WERI-Rb-1 (cell line): ENCODE measurements at regions not wholly inside any gene's neighbourhood (a gene's known extent, or its start where the extent isn't known, plus 50 kb on each side); places are given as distances from the start of the nearest gene placed in this dataset.

Source experiments
- DNase-seq: peaks from one replicate; pipeline ENCODE4 v3.0.0-alpha.2; 2020
- H3K27ac ChIP-seq: fragments of 250-450 bp; sonication (Bioruptor Pico); 2 replicates; pipeline ENCODE4 v1.5.1; 2020; ENCODE audit warnings: mild to moderate bottlenecking, moderate library complexity
- H3K27me3 ChIP-seq: fragments of 250-450 bp; sonication (Bioruptor Pico); 2 replicates; pipeline ENCODE4 v1.5.1; 2021; ENCODE audit warnings: mild to moderate bottlenecking, low read depth, moderate library complexity; ENCODE audit not compliant: insufficient read depth, severe bottlenecking
- H3K36me3 ChIP-seq: fragments of 250-450 bp; sonication (Bioruptor Pico); 2 replicates; pipeline ENCODE4 v1.5.1; 2020; ENCODE audit warnings: mild to moderate bottlenecking, moderate library complexity
- H3K4me3 ChIP-seq: 2 replicates; pipeline ENCODE4 v1.5.1; 2011; ENCODE audit warnings: low read depth, mild to moderate bottlenecking, control low read depth, low read length
- H3K9me3 ChIP-seq: fragments of 250-450 bp; sonication (Bioruptor Pico); 2 replicates; pipeline ENCODE4 v1.5.1; 2021; ENCODE audit warnings: mild to moderate bottlenecking, moderate library complexity; ENCODE audit not compliant: severe bottlenecking
- TF ChIP-seq, protein P1 (sequence below): IDR thresholded peaks from 2 replicates; pipeline ENCODE4 v1.5.1; 2011; ENCODE audit warnings: low read depth, mild to moderate bottlenecking, control low read depth, inconsistent platforms, low read length

DNA sequence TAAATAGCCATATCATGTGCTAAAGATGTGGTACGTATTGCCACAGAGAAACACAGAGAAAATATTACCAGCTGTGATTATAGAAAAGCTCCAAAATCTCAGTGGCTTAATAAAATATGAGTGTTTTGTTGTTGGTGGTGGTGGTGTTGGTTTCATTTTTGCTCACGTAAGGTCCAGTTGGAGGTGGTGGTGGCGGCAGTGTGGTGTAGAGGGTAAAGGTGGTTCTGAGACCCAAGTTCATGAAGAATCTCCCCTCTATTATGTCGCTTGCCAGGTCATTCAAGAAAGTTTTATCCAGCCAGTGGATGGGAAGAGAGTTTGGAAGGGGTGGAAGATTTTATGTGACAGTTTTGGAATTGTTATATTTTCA lies 217.6 kb upstream of the SAMSN1 start:
- Histone ChIP-seq H3K27me3 (no peaks in the 10 kb centered on the region), H3K36me3 (no peaks in the 10 kb centered on the region), H3K27ac (no peak overlapping the region), H3K9me3 (peaks cover 3% of the 10 kb centered on the region), H3K4me3 (no peak overlapping the region)
- TF ChIP-seq, protein P1, sequence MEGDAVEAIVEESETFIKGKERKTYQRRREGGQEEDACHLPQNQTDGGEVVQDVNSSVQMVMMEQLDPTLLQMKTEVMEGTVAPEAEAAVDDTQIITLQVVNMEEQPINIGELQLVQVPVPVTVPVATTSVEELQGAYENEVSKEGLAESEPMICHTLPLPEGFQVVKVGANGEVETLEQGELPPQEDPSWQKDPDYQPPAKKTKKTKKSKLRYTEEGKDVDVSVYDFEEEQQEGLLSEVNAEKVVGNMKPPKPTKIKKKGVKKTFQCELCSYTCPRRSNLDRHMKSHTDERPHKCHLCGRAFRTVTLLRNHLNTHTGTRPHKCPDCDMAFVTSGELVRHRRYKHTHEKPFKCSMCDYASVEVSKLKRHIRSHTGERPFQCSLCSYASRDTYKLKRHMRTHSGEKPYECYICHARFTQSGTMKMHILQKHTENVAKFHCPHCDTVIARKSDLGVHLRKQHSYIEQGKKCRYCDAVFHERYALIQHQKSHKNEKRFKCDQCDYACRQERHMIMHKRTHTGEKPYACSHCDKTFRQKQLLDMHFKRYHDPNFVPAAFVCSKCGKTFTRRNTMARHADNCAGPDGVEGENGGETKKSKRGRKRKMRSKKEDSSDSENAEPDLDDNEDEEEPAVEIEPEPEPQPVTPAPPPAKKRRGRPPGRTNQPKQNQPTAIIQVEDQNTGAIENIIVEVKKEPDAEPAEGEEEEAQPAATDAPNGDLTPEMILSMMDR = no peak
- DNase-seq = no peak

- Histone ChIP-seq H3K27ac (no peak overlapping the region), H3K36me3 (no peaks in the 10 kb centered on the region), H3K27me3 (no peaks in the 10 kb centered on the region), H3K9me3 (peaks cover 3% of the 10 kb centered on the region), H3K4me3 (no peak overlapping the region)
- TF ChIP-seq, protein P1 = no peak
- DNase-seq = no peak
These were observed 216.9 kb upstream of the SAMSN1 start for GRCh38 chr21:14762734-14763694.

GRCh38 chr21:14762327-14762726 lies 216.2 kb upstream of the SAMSN1 start:
- Histone ChIP-seq H3K36me3 (no peaks in the 10 kb centered on the region), H3K27ac (no peak overlapping the region), H3K9me3 (peaks cover 3% of the 10 kb centered on the region), H3K4me3 (no peak overlapping the region), H3K27me3 (no peaks in the 10 kb centered on the region)
- TF ChIP-seq, protein P1 = no peak
- no peak for DNase-seq

- Histone ChIP-seq H3K4me3 (no peak overlapping the region), H3K27ac (no peak overlapping the region)
- TF ChIP-seq, protein P1 = no peak
These were observed 213.2 kb upstream of the SAMSN1 start for GRCh38 chr21:14759285-14759684.

GRCh38 chr21:14758849-14759248 lies 212.7 kb upstream of the SAMSN1 start:
- H3K9me3 ChIP-seq = peaks cover 3% of the 10 kb centered on the region
- DNase-seq = no peak
- TF ChIP-seq, protein P1 = no peak
- H3K4me3 ChIP-seq = no peak overlapping the region
- no peak overlapping the region for H3K27ac ChIP-seq
- no peaks in the 10 kb centered on the region for H3K36me3 ChIP-seq
- H3K27me3 ChIP-seq = no peaks in the 10 kb centered on the region

More at GRCh38 chr21:14759285-14759684, 213.2 kb upstream of the SAMSN1 start:
- no peaks in the 10 kb centered on the region for H3K36me3 ChIP-seq
- no peaks in the 10 kb centered on the region for H3K27me3 ChIP-seq
- peaks cover 3% of the 10 kb centered on the region for H3K9me3 ChIP-seq
- DNase-seq = no peak
